NCI-H1092 (cell line): ENCODE measurements at regions not wholly inside any gene's neighbourhood (a gene's known extent, or its start where the extent isn't known, plus 50 kb on each side); places are given as distances from the start of the nearest gene placed in this dataset.
"Not testable (repeated sequence)": the region's sequence is repeated elsewhere in the genome, so short reads cannot be mapped to it uniquely, and the experiment has no call there.

Experiments used
- DNase-seq: peaks from one replicate; lab custom pipeline; 2025; lab: John Stamatoyannopoulos, UW

GRCh38 chrX:16067886-16068515, 55.4 kb upstream of the GRPR start:
- no peak for DNase-seq

DNA sequence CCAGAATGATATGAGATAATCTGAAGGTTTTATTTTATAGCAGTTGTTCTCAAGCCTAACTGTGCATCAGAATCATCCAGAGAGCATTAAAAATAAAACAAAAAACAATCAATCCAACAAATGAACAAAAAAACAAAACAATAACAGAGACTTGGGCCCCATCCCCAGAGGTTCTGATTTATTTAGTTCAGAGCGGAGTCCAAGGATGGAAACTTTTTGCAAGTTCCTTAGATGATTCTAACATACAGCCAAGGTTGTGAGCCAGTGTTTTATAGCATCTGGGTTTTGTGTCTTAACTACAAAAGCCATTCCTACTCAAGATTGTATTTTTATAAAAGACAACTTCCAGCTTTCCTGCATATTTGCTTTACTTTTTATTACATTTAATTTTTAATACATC, 59.4 kb upstream of the GRPR start:
- no peak for DNase-seq

- no peak for DNase-seq
Observed at GRCh38 chrX:16063141-16063540, 60.2 kb upstream of the GRPR start.

- DNase-seq: no peak
Observed at GRCh38 chrX:16061296-16061695, 62.1 kb upstream of the GRPR start.

DNA sequence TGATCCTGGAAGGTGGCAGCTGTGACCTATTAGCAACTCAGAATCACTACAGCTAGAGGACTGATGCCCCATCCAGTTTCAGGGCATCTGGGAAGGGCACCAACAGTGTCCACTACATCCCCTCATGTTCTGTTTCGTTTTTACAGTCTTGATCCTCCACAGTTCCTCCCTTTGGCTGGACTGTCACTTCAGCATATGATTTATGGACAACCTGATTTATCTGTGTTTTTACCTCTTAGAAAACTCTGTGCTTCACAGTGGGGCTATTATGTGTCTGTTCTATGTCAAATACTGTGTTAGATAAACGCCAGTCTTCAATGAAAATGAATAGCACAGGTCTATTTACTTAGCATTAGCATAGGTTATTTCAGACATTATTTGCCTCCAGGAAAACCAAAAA, 63.1 kb upstream of the GRPR start:
- DNase-seq: no peak

- DNase-seq: not testable (repeated sequence)
Observed at GRCh38 chrX:16049126-16049525, 74.2 kb upstream of the GRPR start.

- no peak for DNase-seq
Observed at GRCh38 chrX:16042980-16043379, 80.4 kb upstream of the GRPR start.

GRCh38 chrX:16039834-16040233, 83.5 kb upstream of the GRPR start:
- no peak for DNase-seq

- no peak for DNase-seq
Observed at GRCh38 chrX:16039363-16039762, 84.0 kb upstream of the GRPR start.

GRCh38 chrX:16033331-16033730, 90.0 kb upstream of the GRPR start:
- DNase-seq: no peak

DNA sequence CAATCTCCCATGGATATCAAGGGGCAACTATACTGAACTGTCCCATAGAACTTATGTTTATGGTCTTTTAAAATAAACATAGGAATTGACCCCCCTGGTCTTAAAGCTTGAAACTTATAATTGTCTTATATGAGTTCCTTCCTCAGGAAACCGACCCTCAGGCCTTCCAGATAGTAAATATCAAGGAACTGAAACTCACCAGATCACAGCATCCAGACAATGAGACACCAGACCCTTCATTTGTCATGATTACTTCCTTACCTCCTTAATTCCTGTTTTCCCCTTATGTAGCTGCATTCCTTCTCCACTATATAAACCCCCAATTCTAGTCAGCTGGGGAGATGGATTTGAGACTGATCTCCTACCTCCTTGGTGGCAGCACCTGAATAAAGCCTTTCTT, 94.8 kb upstream of the GRPR start:
- no peak for DNase-seq

DNA sequence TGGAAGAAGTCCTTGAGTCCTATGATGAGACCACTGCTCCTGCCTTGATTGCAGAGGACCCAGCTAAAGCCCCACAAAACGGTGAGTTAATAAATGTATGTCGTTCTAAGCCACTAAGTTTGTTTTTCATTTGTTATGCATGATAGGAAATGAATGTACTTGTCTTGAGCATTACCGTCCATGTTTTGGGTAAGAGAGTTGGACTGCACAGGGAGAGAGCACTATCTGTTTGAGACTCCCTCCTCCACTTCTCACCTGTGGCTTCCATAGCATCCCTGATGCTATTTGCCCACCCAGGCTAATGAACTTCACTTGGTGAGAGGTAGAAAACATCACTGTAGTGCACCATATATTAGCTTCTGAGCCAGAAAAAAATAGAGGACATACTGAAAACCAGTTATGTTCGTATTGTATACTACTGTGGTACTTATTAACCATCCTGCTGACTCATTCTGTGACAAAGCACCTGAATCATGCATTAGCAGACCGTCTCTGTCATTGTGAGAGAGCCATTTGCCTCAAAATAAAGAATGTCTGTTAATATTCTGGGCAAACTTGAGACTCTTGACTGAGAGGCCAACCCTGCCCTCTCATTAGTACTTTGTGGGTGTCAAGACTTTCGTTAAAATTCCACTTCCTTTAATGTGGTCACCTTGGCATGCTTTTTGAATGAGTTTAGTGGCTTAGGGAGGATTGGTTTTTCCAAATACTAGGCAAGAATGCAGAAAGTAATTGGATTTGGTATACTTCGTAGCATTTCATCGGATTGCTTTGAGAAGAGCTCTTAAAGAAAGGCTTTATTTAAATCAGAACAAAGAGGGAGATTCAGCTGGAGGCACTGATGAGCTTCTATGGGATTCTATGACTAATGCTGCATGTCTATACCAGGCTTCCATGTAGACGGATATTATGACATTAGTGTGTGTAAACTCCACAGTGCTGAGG, 99.3 kb upstream of the GRPR start:
- no peak for DNase-seq

- no peak for DNase-seq
Observed at GRCh38 chrX:16022580-16023200, 100.7 kb upstream of the GRPR start.

DNA sequence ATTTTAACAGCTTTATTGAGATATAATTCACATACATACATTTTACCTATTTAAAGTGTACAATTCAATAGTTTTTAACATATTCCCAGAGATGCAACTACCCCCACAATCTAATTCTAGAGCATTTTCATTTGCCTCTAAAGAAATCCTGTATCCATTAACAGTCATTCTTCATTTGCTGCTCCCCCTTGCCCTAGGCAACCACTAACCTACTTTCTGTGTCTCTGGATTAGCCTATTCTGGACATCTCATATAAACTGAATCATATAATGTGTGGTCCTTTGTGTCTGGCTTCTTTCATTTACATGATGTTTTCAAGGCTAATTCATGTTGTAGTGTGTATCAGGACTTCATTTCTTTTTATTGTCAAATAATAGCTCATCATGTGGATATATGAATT, 105.1 kb upstream of the GRPR start:
- no peak for DNase-seq

DNA sequence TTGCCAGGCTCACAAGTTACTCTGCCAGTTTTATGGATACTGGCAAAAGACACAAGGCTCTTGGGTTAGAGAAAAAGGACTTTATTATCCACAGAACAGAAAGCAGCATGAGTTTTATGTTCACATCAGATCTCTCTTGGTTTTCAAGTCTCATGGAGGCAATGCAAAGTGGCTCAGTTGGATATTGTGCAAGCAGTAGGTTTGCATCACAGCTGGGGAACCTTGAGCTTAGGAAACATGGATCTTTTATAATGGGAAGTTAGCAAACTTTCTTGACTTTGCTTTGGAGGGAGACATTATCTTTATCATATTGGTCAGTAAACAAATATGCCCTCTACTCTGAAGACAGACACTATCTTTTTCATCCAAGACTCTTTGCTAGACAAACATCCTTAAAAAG, 109.2 kb upstream of the GRPR start:
- DNase-seq: no peak

DNA sequence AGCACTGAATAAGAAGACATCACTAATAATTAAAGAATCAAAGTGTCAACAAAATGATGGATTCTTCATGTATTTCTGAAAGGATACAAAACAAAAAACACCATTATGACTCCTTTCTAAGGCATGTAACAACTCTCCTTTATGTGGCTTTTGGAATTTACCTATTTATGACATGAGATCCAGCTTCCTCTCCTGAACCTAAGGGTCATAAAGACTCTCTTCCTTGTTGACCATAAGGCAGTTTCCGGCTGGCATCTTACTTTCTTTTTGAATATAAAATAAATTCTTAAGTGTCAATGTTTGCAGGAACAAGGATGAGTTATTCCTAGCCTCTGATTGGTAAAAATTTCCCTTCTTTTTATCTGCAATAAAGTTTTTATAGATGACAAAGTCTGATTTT, 111.1 kb upstream of the GRPR start:
- no peak for DNase-seq

GRCh38 chrX:16005917-16006316, 117.4 kb upstream of the GRPR start:
- DNase-seq: no peak

GRCh38 chrX:16002185-16002584, 121.2 kb upstream of the GRPR start:
- DNase-seq: no peak

GRCh38 chrX:15998350-15998749, 125.0 kb upstream of the GRPR start:
- no peak for DNase-seq

GRCh38 chrX:15989716-15990115, 133.6 kb upstream of the GRPR start:
- DNase-seq: no peak

- DNase-seq: no peak
Observed at GRCh38 chrX:15988661-15989603, 134.3 kb upstream of the AP1S2 start.

- no peak for DNase-seq
Observed at GRCh38 chrX:15985937-15986336, 131.3 kb upstream of the AP1S2 start.
